ENCODE measurements at regions not wholly inside any gene's neighbourhood (a gene's known extent, or its start where the extent isn't known, plus 50 kb on each side); places are given as distances from the start of the nearest gene placed in this dataset.

DNA sequence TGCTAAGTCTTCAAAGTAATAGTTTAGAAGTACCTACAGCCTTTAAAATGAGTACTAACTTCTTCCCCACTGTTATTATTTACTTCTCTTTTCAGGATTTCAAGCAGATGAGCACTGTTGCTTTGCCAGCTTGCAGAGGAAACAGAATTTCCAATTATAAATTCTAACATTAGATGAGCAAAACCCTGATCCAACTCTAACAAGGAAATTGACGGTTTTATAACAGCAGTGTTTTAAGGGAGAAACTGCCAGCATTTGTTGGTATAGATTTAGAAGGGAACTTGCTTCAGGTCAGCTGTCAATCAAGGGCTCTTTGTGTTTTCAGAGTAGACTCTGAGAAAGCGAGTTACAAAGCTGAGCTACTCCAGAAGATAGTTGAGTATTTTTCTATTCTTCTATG lies 120.5 kb downstream of the RAP2A start:
- Histone ChIP-seq H3K4me1 (replicated peaks in 1 of 4; ENCODE audit: control insufficient read depth in 3 of 4, insufficient read depth in 4 of 4, low read length in 3 of 4) (no peaks in the 10 kb centered on the region), H2AK5ac (ENCODE audit: low read depth, low read length) (no peak overlapping the region), H4K91ac (replicated peaks; ENCODE audit: insufficient read length, low read length) (no peak overlapping the region), H2BK12ac (ENCODE audit: low read depth, low read length) (no peak overlapping the region), H2BK5ac (ENCODE audit: low read depth, low read length) (no peak overlapping the region), H3K23me2 (ENCODE audit: low read depth, low read length) (no peaks in the 10 kb centered on the region), H3K4ac (replicated peaks; ENCODE audit: insufficient read length, low read depth, low read length) (no peak overlapping the region), H3K14ac (ENCODE audit: insufficient read length) (no peak overlapping the region), H3K79me2 (ENCODE audit: control insufficient read depth in 1 of 2, insufficient read depth in 2 of 2, low read length in 2 of 2) (no peaks in the 10 kb centered on the region), H3K9me3 (ENCODE audit: insufficient read depth in 2 of 2, low read depth in 1 of 2, low read length in 1 of 2) (no peaks in the 10 kb centered on the region), H3K4me2 (ENCODE audit: insufficient read depth in 1 of 2, low read depth in 2 of 2, low read length in 2 of 2) (no peak overlapping the region), H4K5ac (ENCODE audit: insufficient read length, low read depth, low read length) (no peak overlapping the region), H3K36me3 (ENCODE audit: control insufficient read depth in 2 of 4, insufficient read depth in 4 of 4, low read length in 3 of 4) (no peaks in the 10 kb centered on the region; a peak in 2 of 8 replicates), H4K8ac (ENCODE audit: extremely low read depth, insufficient read depth, low read length) (no peak overlapping the region), H2AFZ (ENCODE audit: low read length) (no peak overlapping the region), H3K27me3 (replicated peaks in 1 of 4; ENCODE audit: control insufficient read depth in 3 of 4, extremely low read depth in 1 of 4, insufficient read depth in 3 of 4, low read length in 3 of 4) (no peaks in the 10 kb centered on the region), H3K79me1 (ENCODE audit: low read depth, low read length) (no peaks in the 10 kb centered on the region), H4K20me1 (replicated peaks in 1 of 2; ENCODE audit: control insufficient read depth in 1 of 2, insufficient read depth in 2 of 2, low read length in 2 of 2) (no peaks in the 10 kb centered on the region), H3K56ac (replicated peaks; ENCODE audit: insufficient read length, low read depth, low read length) (no peak overlapping the region), H3K18ac (ENCODE audit: extremely low read depth, low read length) (no peak overlapping the region), H3K9ac (replicated peaks in 1 of 4; ENCODE audit: extremely low read depth in 1 of 4, low read depth in 3 of 4, low read length in 3 of 4) (no peak overlapping the region), H3K27ac (ENCODE audit: low read depth, low read length) (no peak overlapping the region), H2BK20ac (ENCODE audit: low read length) (no peak overlapping the region), H3K23ac (ENCODE audit: insufficient read length) (no peak overlapping the region), H3K4me3 (ENCODE audit: extremely low read depth in 1 of 4, insufficient read depth in 2 of 4, low read depth in 3 of 4, low read length in 4 of 4) (no peak overlapping the region), H2BK120ac (replicated peaks; ENCODE audit: low read depth, low read length) (no peak overlapping the region), H2BK15ac (ENCODE audit: low read length) (no peak overlapping the region)
- POLR2A ChIA-PET (ENCODE audit: partially characterized antibody): no interaction called here
- CTCF ChIA-PET (ENCODE audit: partially characterized antibody): interaction anchor here (1.0 kb wide), 2 partner anchors 32 to 303 kb away, joined by 3 read pairs; no protein-coding TSS in a partner anchor
- no peak for DNase-seq (ENCODE audit: low read depth in 1 of 2, low spot score in 2 of 2)
- WGBS, 2 experiments (ENCODE audit: extremely low coverage in 1 of 2, insufficient coverage in 1 of 2, insufficient read length in 1 of 2, insufficient replicate concordance in 2 of 2, low coverage in 1 of 2, low lambda C conversion rate in 2 of 2, missing lambda C conversion rate in 1 of 2): 89% methylated on average over 2 of the region's 2 CpGs; no CpG with 5 or more reads in 1 of the 2 experiments
- TF ChIP-seq SP2 (IDR thresholded peaks at IDR 0.05; ENCODE audit: low read length): no peak
- TF ChIP-seq RXRA (IDR thresholded peaks at IDR 0.05; ENCODE audit: insufficient read depth, low read depth, low read length): no peak
- TF ChIP-seq BACH1 (IDR thresholded peaks at IDR 0.05; ENCODE audit: low read length): no peak
- TF ChIP-seq SIX5 (IDR thresholded peaks at IDR 0.05; ENCODE audit: low read depth, low read length): no peak
- TF ChIP-seq EZH2 (IDR thresholded peaks at IDR 0.05; ENCODE audit: low read depth, low read length, severe bottlenecking): no peak
- TF ChIP-seq FOSL1 (IDR thresholded peaks at IDR 0.05; ENCODE audit: insufficient read depth, low read depth, low read length): no peak
- TF ChIP-seq NRF1 (IDR thresholded peaks at IDR 0.05; ENCODE audit: low read depth, low read length): no peak
- TF ChIP-seq POLR2AphosphoS5 (IDR thresholded peaks at IDR 0.05; ENCODE audit: low read depth, low read length): no peak
- no peak for TF ChIP-seq YY1 (IDR thresholded peaks at IDR 0.05; ENCODE audit: low read depth, low read length)
- TF ChIP-seq HDAC2 (IDR thresholded peaks at IDR 0.05; ENCODE audit: borderline replicate concordance in 1 of 2, low read depth in 2 of 2, low read length in 2 of 2): no peak
- TF ChIP-seq RBBP5 (IDR thresholded peaks at IDR 0.05; ENCODE audit: borderline replicate concordance, low read depth, low read length): no peak
- TF ChIP-seq SRF (IDR thresholded peaks at IDR 0.05; ENCODE audit: low read depth, low read length): no peak
- FAIRE-seq: no peak
